ENCODE measurements at regions not wholly inside any gene's neighbourhood (a gene's known extent, or its start where the extent isn't known, plus 50 kb on each side); places are given as distances from the start of the nearest gene placed in this dataset.
A peak's percentile ranks its signal among the peaks of the same experiment; 100 is the strongest.

- no peak for FAIRE-seq
- no peaks in the 10 kb centered on the region for H3K36me3 Mint-ChIP-seq (ENCODE audit: low read depth, unreplicated experiment)
- TF ChIP-seq CTCF (IDR thresholded peaks at IDR 0.05; ENCODE audit: insufficient read depth, low read depth, low read length) (no peak), EZH2 (IDR thresholded peaks at IDR 0.05; ENCODE audit: insufficient read depth, low read length) (no peak)
Measured at GRCh38 chr4:179747218-179747910, 2305.1 kb upstream of the AGA start.

GRCh38 chr4:179748837-179749236 is 2306.6 kb upstream of the AGA start:
- H3K27ac Mint-ChIP-seq (ENCODE audit: unreplicated experiment) = no peak overlapping the region
- H3K36me3 Mint-ChIP-seq (ENCODE audit: low read depth, unreplicated experiment) = no peaks in the 10 kb centered on the region
- H3K4me3 Mint-ChIP-seq (ENCODE audit: unreplicated experiment) = no peak overlapping the region
- H4K20me1 ChIP-seq (ENCODE audit: insufficient read depth, low read length) = no peaks in the 10 kb centered on the region
- H3K27me3 Mint-ChIP-seq (ENCODE audit: low read depth, unreplicated experiment) = no peaks in the 10 kb centered on the region
- H3K27ac ChIP-seq (ENCODE audit: low read depth, low read length) = no peak overlapping the region
- H3K4me3 ChIP-seq (ENCODE audit: insufficient read depth, low read depth, low read length) = no peak overlapping the region
- H3K9ac ChIP-seq (ENCODE audit: low read length) = no peak overlapping the region
- no peaks in the 10 kb centered on the region for H3K27me3 ChIP-seq (ENCODE audit: insufficient read depth, low read length)
- no peaks in the 10 kb centered on the region for H3K9me3 ChIP-seq (ENCODE audit: insufficient read depth, low read depth, low read length)
- H2AFZ ChIP-seq (ENCODE audit: low read depth, low read length) = no peak overlapping the region
- H3K79me2 ChIP-seq (ENCODE audit: insufficient read depth, low read length) = no peaks in the 10 kb centered on the region
- TF ChIP-seq CTCF (IDR thresholded peaks at IDR 0.05; ENCODE audit: insufficient read depth, low read depth, low read length) = no peak
- TF ChIP-seq EZH2 (IDR thresholded peaks at IDR 0.05; ENCODE audit: insufficient read depth, low read length) = no peak
- no peaks in the 10 kb centered on the region for H3K4me1 Mint-ChIP-seq (ENCODE audit: low read depth, unreplicated experiment)
- H3K9me3 Mint-ChIP-seq (ENCODE audit: unreplicated experiment) = peaks cover 2% of the 10 kb centered on the region
- H3K36me3 ChIP-seq (ENCODE audit: insufficient read depth, low read length) = no peaks in the 10 kb centered on the region
- H3K4me2 ChIP-seq (ENCODE audit: low read length) = no peak overlapping the region
- DNase-seq (ENCODE audit: low read depth) (no peak), FAIRE-seq (no peak)
- no peaks in the 10 kb centered on the region for H3K4me1 ChIP-seq (ENCODE audit: insufficient read depth, low read length)

More at GRCh38 chr4:179747218-179747910, 2305.1 kb upstream of the AGA start:
- Histone ChIP-seq H3K4me2 (ENCODE audit: low read length) (no peak overlapping the region), H3K36me3 (ENCODE audit: insufficient read depth, low read length) (no peaks in the 10 kb centered on the region), H3K9me3 (ENCODE audit: insufficient read depth, low read depth, low read length) (no peaks in the 10 kb centered on the region), H3K4me1 (ENCODE audit: insufficient read depth, low read length) (no peaks in the 10 kb centered on the region), H3K27ac (ENCODE audit: low read depth, low read length) (no peak overlapping the region), H3K4me3 (ENCODE audit: insufficient read depth, low read depth, low read length) (no peak overlapping the region), H2AFZ (ENCODE audit: low read depth, low read length) (no peak overlapping the region), H3K9ac (ENCODE audit: low read length) (no peak overlapping the region), H3K27me3 (ENCODE audit: insufficient read depth, low read length) (no peaks in the 10 kb centered on the region), H4K20me1 (ENCODE audit: insufficient read depth, low read length) (no peaks in the 10 kb centered on the region), H3K79me2 (ENCODE audit: insufficient read depth, low read length) (no peaks in the 10 kb centered on the region)
- no peak overlapping the region for H3K4me3 Mint-ChIP-seq (ENCODE audit: unreplicated experiment)
- no peaks in the 10 kb centered on the region for H3K27me3 Mint-ChIP-seq (ENCODE audit: low read depth, unreplicated experiment)
- no peak overlapping the region for H3K27ac Mint-ChIP-seq (ENCODE audit: unreplicated experiment)
- H3K9me3 Mint-ChIP-seq (ENCODE audit: unreplicated experiment) = peaks cover 2% of the 10 kb centered on the region
- H3K4me1 Mint-ChIP-seq (ENCODE audit: low read depth, unreplicated experiment) = no peaks in the 10 kb centered on the region
- DNase-seq (ENCODE audit: low read depth) = no peak

- no peaks in the 10 kb centered on the region for H3K36me3 ChIP-seq (ENCODE audit: insufficient read depth, low read length)
- FAIRE-seq = no peak
Measured at GRCh38 chr4:179750374-179750773, 2308.1 kb upstream of the AGA start.

More at GRCh38 chr4:179750374-179750773, 2308.1 kb upstream of the AGA start:
- H3K9ac ChIP-seq (ENCODE audit: low read length) = no peak overlapping the region
- no peak overlapping the region for H3K4me3 ChIP-seq (ENCODE audit: insufficient read depth, low read depth, low read length)
- no peaks in the 10 kb centered on the region for H3K4me1 ChIP-seq (ENCODE audit: insufficient read depth, low read length)
- H3K9me3 ChIP-seq (ENCODE audit: insufficient read depth, low read depth, low read length) = no peaks in the 10 kb centered on the region
- no peaks in the 10 kb centered on the region for H3K36me3 Mint-ChIP-seq (ENCODE audit: low read depth, unreplicated experiment)
- no peak overlapping the region for H3K4me2 ChIP-seq (ENCODE audit: low read length)
- no peaks in the 10 kb centered on the region for H3K79me2 ChIP-seq (ENCODE audit: insufficient read depth, low read length)
- DNase-seq (ENCODE audit: low read depth) = peak; percentile 4
- no peak overlapping the region for H3K27ac ChIP-seq (ENCODE audit: low read depth, low read length)
- TF ChIP-seq EZH2 (IDR thresholded peaks at IDR 0.05; ENCODE audit: insufficient read depth, low read length) (no peak), CTCF (IDR thresholded peaks at IDR 0.05; ENCODE audit: insufficient read depth, low read depth, low read length) (no peak)
- peaks cover 2% of the 10 kb centered on the region for H3K9me3 Mint-ChIP-seq (ENCODE audit: unreplicated experiment)
- H3K4me3 Mint-ChIP-seq (ENCODE audit: unreplicated experiment) = no peak overlapping the region
- H3K27me3 Mint-ChIP-seq (ENCODE audit: low read depth, unreplicated experiment) = no peaks in the 10 kb centered on the region
- no peak overlapping the region for H2AFZ ChIP-seq (ENCODE audit: low read depth, low read length)
- H3K4me1 Mint-ChIP-seq (ENCODE audit: low read depth, unreplicated experiment) = no peaks in the 10 kb centered on the region
- H4K20me1 ChIP-seq (ENCODE audit: insufficient read depth, low read length) = no peaks in the 10 kb centered on the region
- no peaks in the 10 kb centered on the region for H3K27me3 ChIP-seq (ENCODE audit: insufficient read depth, low read length)
- no peak overlapping the region for H3K27ac Mint-ChIP-seq (ENCODE audit: unreplicated experiment)
